Suppressor macrophage (primary cell): ENCODE measurements at regions not wholly inside any gene's neighbourhood (a gene's known extent, or its start where the extent isn't known, plus 50 kb on each side); places are given as distances from the start of the nearest gene placed in this dataset.
"Not testable (repeated sequence)": the region's sequence is repeated elsewhere in the genome, so short reads cannot be mapped to it uniquely, and the experiment has no call there.

Experiments
- DNase-seq, 4 experiments: peaks; one replicate each; pipeline ENCODE4 v3.0.0-alpha.2; 2020 to 2022

- no peak for DNase-seq
These were observed 200.5 kb upstream of the HSF2 start for GRCh38 chr6:122198922-122199321.

- no peak for DNase-seq
These were observed 199.0 kb upstream of the HSF2 start for GRCh38 chr6:122200440-122200839.

- no peak for DNase-seq
These were observed 196.8 kb upstream of the HSF2 start for GRCh38 chr6:122202576-122203137.

- no peak for DNase-seq
These were observed 192.4 kb upstream of the HSF2 start for GRCh38 chr6:122207061-122207460.

GRCh38 chr6:122207794-122208193 lies 191.7 kb upstream of the HSF2 start:
- DNase-seq, result no peak

- no peak for DNase-seq
These were observed 184.7 kb upstream of the HSF2 start for GRCh38 chr6:122214605-122215318.

- no peak for DNase-seq
These were observed 179.2 kb upstream of the HSF2 start for GRCh38 chr6:122220254-122220653.

GRCh38 chr6:122222761-122223160 lies 176.7 kb upstream of the HSF2 start:
- DNase-seq, result no peak

GRCh38 chr6:122223251-122223650 lies 176.2 kb upstream of the HSF2 start:
- DNase-seq, result no peak

- no peak for DNase-seq
These were observed 160.6 kb upstream of the HSF2 start for GRCh38 chr6:122238861-122239260.

GRCh38 chr6:122246906-122247658 lies 152.4 kb upstream of the HSF2 start:
- DNase-seq, result no peak

GRCh38 chr6:122248001-122248669 lies 151.3 kb upstream of the HSF2 start:
- DNase-seq, result no peak

- no peak for DNase-seq
These were observed 150.6 kb upstream of the HSF2 start for GRCh38 chr6:122248844-122249243.

GRCh38 chr6:122258839-122259238 lies 140.6 kb upstream of the HSF2 start:
- DNase-seq, result no peak

- DNase-seq, result no peak
These were observed 134.9 kb upstream of the HSF2 start for GRCh38 chr6:122264557-122264956.

GRCh38 chr6:122265755-122266154 lies 133.7 kb upstream of the HSF2 start:
- no peak for DNase-seq

- DNase-seq, result no peak
These were observed 131.1 kb upstream of the HSF2 start for GRCh38 chr6:122268394-122268793.

- no peak for DNase-seq
These were observed 122.8 kb upstream of the HSF2 start for GRCh38 chr6:122276637-122277036.

- not testable (repeated sequence) for DNase-seq
These were observed 119.1 kb upstream of the HSF2 start for GRCh38 chr6:122280105-122281021.

GRCh38 chr6:122283884-122284283 lies 115.6 kb upstream of the HSF2 start:
- DNase-seq, result no peak

- DNase-seq, result no peak
These were observed 114.6 kb upstream of the HSF2 start for GRCh38 chr6:122284848-122285247.

GRCh38 chr6:122285292-122285913 lies 114.0 kb upstream of the HSF2 start:
- no peak for DNase-seq
